ENCODE measurements at regions not wholly inside any gene's neighbourhood (a gene's known extent, or its start where the extent isn't known, plus 50 kb on each side); places are given as distances from the start of the nearest gene placed in this dataset.

GRCh38 chr2:144128130-144128746, 391.7 kb downstream of the ZEB2 start:
- no peak overlapping the region for H3K9ac ChIP-seq (ENCODE audit: low read length)
- no peak overlapping the region for H3K4me2 ChIP-seq (ENCODE audit: low read depth, low read length, poor library complexity, severe bottlenecking)
- no peaks in the 10 kb centered on the region for H3K79me2 ChIP-seq (ENCODE audit: insufficient read depth, low read length)
- H3F3A ChIP-seq (ENCODE audit: insufficient read depth): no peaks in the 10 kb centered on the region
- TF ChIP-seq, protein P1, sequence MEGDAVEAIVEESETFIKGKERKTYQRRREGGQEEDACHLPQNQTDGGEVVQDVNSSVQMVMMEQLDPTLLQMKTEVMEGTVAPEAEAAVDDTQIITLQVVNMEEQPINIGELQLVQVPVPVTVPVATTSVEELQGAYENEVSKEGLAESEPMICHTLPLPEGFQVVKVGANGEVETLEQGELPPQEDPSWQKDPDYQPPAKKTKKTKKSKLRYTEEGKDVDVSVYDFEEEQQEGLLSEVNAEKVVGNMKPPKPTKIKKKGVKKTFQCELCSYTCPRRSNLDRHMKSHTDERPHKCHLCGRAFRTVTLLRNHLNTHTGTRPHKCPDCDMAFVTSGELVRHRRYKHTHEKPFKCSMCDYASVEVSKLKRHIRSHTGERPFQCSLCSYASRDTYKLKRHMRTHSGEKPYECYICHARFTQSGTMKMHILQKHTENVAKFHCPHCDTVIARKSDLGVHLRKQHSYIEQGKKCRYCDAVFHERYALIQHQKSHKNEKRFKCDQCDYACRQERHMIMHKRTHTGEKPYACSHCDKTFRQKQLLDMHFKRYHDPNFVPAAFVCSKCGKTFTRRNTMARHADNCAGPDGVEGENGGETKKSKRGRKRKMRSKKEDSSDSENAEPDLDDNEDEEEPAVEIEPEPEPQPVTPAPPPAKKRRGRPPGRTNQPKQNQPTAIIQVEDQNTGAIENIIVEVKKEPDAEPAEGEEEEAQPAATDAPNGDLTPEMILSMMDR (IDR thresholded peaks at IDR 0.05; ENCODE audit: insufficient read depth, low read length, poor library complexity, severe bottlenecking): no peak
- TF ChIP-seq EZH2phosphoT487 (conservative IDR thresholded peaks at IDR 0.05; ENCODE audit: low read length): no peak
- no peaks in the 10 kb centered on the region for H3K9me3 ChIP-seq (ENCODE audit: insufficient read depth, low read length)
- H4K20me1 ChIP-seq (ENCODE audit: low read depth, low read length): no peaks in the 10 kb centered on the region
- H3K9me2 ChIP-seq (replicated peaks; ENCODE audit: insufficient read depth, low read length): no peaks in the 10 kb centered on the region
- H2AFZ ChIP-seq (ENCODE audit: low read depth, low read length, severe bottlenecking): no peak overlapping the region
- no peak overlapping the region for H3K27ac ChIP-seq (ENCODE audit: low read depth, low read length)
- H3K36me3 ChIP-seq (ENCODE audit: low read length): no peaks in the 10 kb centered on the region
- H3K27me3 ChIP-seq (ENCODE audit: low read length): no peaks in the 10 kb centered on the region
- H3K4me3 ChIP-seq (ENCODE audit: insufficient read depth, low read length, poor library complexity, severe bottlenecking): no peak overlapping the region

GRCh38 chr2:144127693-144128092, 392.2 kb downstream of the ZEB2 start:
- H3K79me2 ChIP-seq (ENCODE audit: insufficient read depth, low read length): no peaks in the 10 kb centered on the region
- no peak for TF ChIP-seq EZH2phosphoT487 (conservative IDR thresholded peaks at IDR 0.05; ENCODE audit: low read length)
- TF ChIP-seq, protein P1 (IDR thresholded peaks at IDR 0.05; ENCODE audit: insufficient read depth, low read length, poor library complexity, severe bottlenecking): no peak

GRCh38 chr2:144126302-144126701, 393.6 kb downstream of the ZEB2 start:
- Histone ChIP-seq H2AFZ (ENCODE audit: low read depth, low read length, severe bottlenecking) (no peak overlapping the region), H3K79me2 (ENCODE audit: insufficient read depth, low read length) (no peaks in the 10 kb centered on the region), H3K27ac (ENCODE audit: low read depth, low read length) (no peak overlapping the region), H3K9me3 (ENCODE audit: insufficient read depth, low read length) (no peaks in the 10 kb centered on the region), H3K4me3 (ENCODE audit: insufficient read depth, low read length, poor library complexity, severe bottlenecking) (no peak overlapping the region), H3K27me3 (ENCODE audit: low read length) (no peaks in the 10 kb centered on the region), H3K4me2 (ENCODE audit: low read depth, low read length, poor library complexity, severe bottlenecking) (no peak overlapping the region), H3F3A (ENCODE audit: insufficient read depth) (no peaks in the 10 kb centered on the region), H3K9me2 (replicated peaks; ENCODE audit: insufficient read depth, low read length) (no peaks in the 10 kb centered on the region), H3K9ac (ENCODE audit: low read length) (no peak overlapping the region), H4K20me1 (ENCODE audit: low read depth, low read length) (no peaks in the 10 kb centered on the region), H3K36me3 (ENCODE audit: low read length) (no peaks in the 10 kb centered on the region)
- TF ChIP-seq, protein P1 (IDR thresholded peaks at IDR 0.05; ENCODE audit: insufficient read depth, low read length, poor library complexity, severe bottlenecking): no peak
- no peak for TF ChIP-seq EZH2phosphoT487 (conservative IDR thresholded peaks at IDR 0.05; ENCODE audit: low read length)

More at GRCh38 chr2:144127693-144128092, 392.2 kb downstream of the ZEB2 start:
- Histone ChIP-seq H3K9ac (ENCODE audit: low read length) (no peak overlapping the region), H3K4me2 (ENCODE audit: low read depth, low read length, poor library complexity, severe bottlenecking) (no peak overlapping the region), H2AFZ (ENCODE audit: low read depth, low read length, severe bottlenecking) (no peak overlapping the region), H3K27ac (ENCODE audit: low read depth, low read length) (no peak overlapping the region), H3K9me2 (replicated peaks; ENCODE audit: insufficient read depth, low read length) (no peaks in the 10 kb centered on the region), H3K4me3 (ENCODE audit: insufficient read depth, low read length, poor library complexity, severe bottlenecking) (no peak overlapping the region), H4K20me1 (ENCODE audit: low read depth, low read length) (no peaks in the 10 kb centered on the region), H3K27me3 (ENCODE audit: low read length) (no peaks in the 10 kb centered on the region), H3F3A (ENCODE audit: insufficient read depth) (no peaks in the 10 kb centered on the region), H3K36me3 (ENCODE audit: low read length) (no peaks in the 10 kb centered on the region), H3K9me3 (ENCODE audit: insufficient read depth, low read length) (no peaks in the 10 kb centered on the region)

Data from SU-DHL-6 (cell line).